Hepatic stellate cell (primary cell): ENCODE measurements at regions not wholly inside any gene's neighbourhood (a gene's known extent, or its start where the extent isn't known, plus 50 kb on each side); places are given as distances from the start of the nearest gene placed in this dataset.

Experiments
- DNase-seq: peaks from one replicate; pipeline ENCODE4 v3.0.0; 2011; ENCODE audit warnings: low spot score

- DNase-seq = no peak
Observed at GRCh38 chr1:82644186-82644915, 843.6 kb downstream of the ADGRL2 start.

- no peak for DNase-seq
Observed at GRCh38 chr1:82640352-82640751, 839.6 kb downstream of the ADGRL2 start.

- DNase-seq = no peak
Observed at GRCh38 chr1:82634266-82634665, 833.5 kb downstream of the ADGRL2 start.

- no peak for DNase-seq
Observed at GRCh38 chr1:82632155-82632554, 831.4 kb downstream of the ADGRL2 start.

GRCh38 chr1:82628887-82629286, 828.2 kb downstream of the ADGRL2 start:
- no peak for DNase-seq

GRCh38 chr1:82625537-82625936, 824.8 kb downstream of the ADGRL2 start:
- no peak for DNase-seq

GRCh38 chr1:82621076-82621475, 820.3 kb downstream of the ADGRL2 start:
- no peak for DNase-seq

- DNase-seq = no peak
Observed at GRCh38 chr1:82614090-82614489, 813.4 kb downstream of the ADGRL2 start.

- DNase-seq = no peak
Observed at GRCh38 chr1:82612986-82613385, 812.3 kb downstream of the ADGRL2 start.

- DNase-seq = no peak
Observed at GRCh38 chr1:82606546-82606945, 805.8 kb downstream of the ADGRL2 start.

GRCh38 chr1:82604524-82604923, 803.8 kb downstream of the ADGRL2 start:
- DNase-seq = no peak

GRCh38 chr1:82600314-82600713, 799.6 kb downstream of the ADGRL2 start:
- no peak for DNase-seq

- no peak for DNase-seq
Observed at GRCh38 chr1:82598812-82599211, 798.1 kb downstream of the ADGRL2 start.

- no peak for DNase-seq
Observed at GRCh38 chr1:82598337-82598736, 797.6 kb downstream of the ADGRL2 start.

- no peak for DNase-seq
Observed at GRCh38 chr1:82597649-82598048, 796.9 kb downstream of the ADGRL2 start.

- no peak for DNase-seq
Observed at GRCh38 chr1:82597141-82597540, 796.4 kb downstream of the ADGRL2 start.

- no peak for DNase-seq
Observed at GRCh38 chr1:82593561-82593960, 792.8 kb downstream of the ADGRL2 start.

GRCh38 chr1:82589588-82589987, 788.9 kb downstream of the ADGRL2 start:
- no peak for DNase-seq

GRCh38 chr1:82587371-82587770, 786.6 kb downstream of the ADGRL2 start:
- DNase-seq = no peak

- DNase-seq = no peak
Observed at GRCh38 chr1:82586473-82586872, 785.7 kb downstream of the ADGRL2 start.

GRCh38 chr1:82582347-82582746, 781.6 kb downstream of the ADGRL2 start:
- no peak for DNase-seq

- DNase-seq = no peak
Observed at GRCh38 chr1:82578086-82578726, 777.5 kb downstream of the ADGRL2 start.

GRCh38 chr1:82567348-82567747, 766.6 kb downstream of the ADGRL2 start:
- no peak for DNase-seq

GRCh38 chr1:82565546-82565945, 764.8 kb downstream of the ADGRL2 start:
- no peak for DNase-seq
